ENCODE measurements at regions not wholly inside any gene's neighbourhood (a gene's known extent, or its start where the extent isn't known, plus 50 kb on each side); places are given as distances from the start of the nearest gene placed in this dataset.

GRCh38 chr11:69210310-69211035, 54.7 kb downstream of the SMIM38 start:
- Histone ChIP-seq H3K27ac (ENCODE audit: low read depth, low read length) (no peak overlapping the region), H4K20me1 (ENCODE audit: control insufficient read depth, insufficient read depth, low read depth, low read length) (no peaks in the 10 kb centered on the region), H3K4me2 (ENCODE audit: low read length) (no peak overlapping the region), H3F3A (ENCODE audit: control insufficient read depth, insufficient read depth) (no peaks in the 10 kb centered on the region), H3K9me3 (ENCODE audit: control insufficient read depth, insufficient read depth, low read length) (no peaks in the 10 kb centered on the region), H3K79me2 (ENCODE audit: control insufficient read depth, low read length) (no peaks in the 10 kb centered on the region), H3K9me2 (replicated peaks; ENCODE audit: control insufficient read depth, low read length) (no peaks in the 10 kb centered on the region), H3K4me1 (ENCODE audit: control insufficient read depth, low read length) (no peaks in the 10 kb centered on the region), H3K36me3 (ENCODE audit: control insufficient read depth, low read length) (no peaks in the 10 kb centered on the region), H3K4me3 (ENCODE audit: low read length) (no peak overlapping the region), H3K27me3 (ENCODE audit: control insufficient read depth, low read length) (no peaks in the 10 kb centered on the region)
- TF ChIP-seq EZH2phosphoT487 (IDR thresholded peaks at IDR 0.05; ENCODE audit: borderline replicate concordance, low read length) (no peak), CTCF (IDR thresholded peaks at IDR 0.05; ENCODE audit: low read depth, low read length, poor library complexity, severe bottlenecking) (no peak)

GRCh38 chr11:69211540-69211919, 55.8 kb downstream of the SMIM38 start:
- Histone ChIP-seq H3K9me3 (ENCODE audit: control insufficient read depth, insufficient read depth, low read length) (no peaks in the 10 kb centered on the region), H4K20me1 (ENCODE audit: control insufficient read depth, insufficient read depth, low read depth, low read length) (no peaks in the 10 kb centered on the region), H3K27ac (ENCODE audit: low read depth, low read length) (no peak overlapping the region), H3K4me3 (ENCODE audit: low read length) (no peak overlapping the region), H3F3A (ENCODE audit: control insufficient read depth, insufficient read depth) (no peaks in the 10 kb centered on the region), H3K36me3 (ENCODE audit: control insufficient read depth, low read length) (no peaks in the 10 kb centered on the region), H3K9me2 (replicated peaks; ENCODE audit: control insufficient read depth, low read length) (no peaks in the 10 kb centered on the region), H3K4me2 (ENCODE audit: low read length) (no peak overlapping the region), H3K4me1 (ENCODE audit: control insufficient read depth, low read length) (no peaks in the 10 kb centered on the region), H3K79me2 (ENCODE audit: control insufficient read depth, low read length) (no peaks in the 10 kb centered on the region), H3K27me3 (ENCODE audit: control insufficient read depth, low read length) (no peaks in the 10 kb centered on the region)
- TF ChIP-seq CTCF (IDR thresholded peaks at IDR 0.05; ENCODE audit: low read depth, low read length, poor library complexity, severe bottlenecking), result no peak
- TF ChIP-seq EZH2phosphoT487 (IDR thresholded peaks at IDR 0.05; ENCODE audit: borderline replicate concordance, low read length), result no peak

GRCh38 chr11:69211920-69212797, 56.4 kb downstream of the SMIM38 start:
- Histone ChIP-seq H3K79me2 (ENCODE audit: control insufficient read depth, low read length) (no peaks in the 10 kb centered on the region), H3K36me3 (ENCODE audit: control insufficient read depth, low read length) (no peaks in the 10 kb centered on the region), H3K4me1 (ENCODE audit: control insufficient read depth, low read length) (no peaks in the 10 kb centered on the region), H4K20me1 (ENCODE audit: control insufficient read depth, insufficient read depth, low read depth, low read length) (no peaks in the 10 kb centered on the region), H3K9me3 (ENCODE audit: control insufficient read depth, insufficient read depth, low read length) (no peaks in the 10 kb centered on the region), H3K9me2 (replicated peaks; ENCODE audit: control insufficient read depth, low read length) (no peaks in the 10 kb centered on the region), H3K27ac (ENCODE audit: low read depth, low read length) (no peak overlapping the region), H3K4me3 (ENCODE audit: low read length) (no peak overlapping the region), H3F3A (ENCODE audit: control insufficient read depth, insufficient read depth) (no peaks in the 10 kb centered on the region), H3K4me2 (ENCODE audit: low read length) (no peak overlapping the region), H3K27me3 (ENCODE audit: control insufficient read depth, low read length) (no peaks in the 10 kb centered on the region)
- TF ChIP-seq CTCF (IDR thresholded peaks at IDR 0.05; ENCODE audit: low read depth, low read length, poor library complexity, severe bottlenecking) (no peak), EZH2phosphoT487 (IDR thresholded peaks at IDR 0.05; ENCODE audit: borderline replicate concordance, low read length) (no peak)
